ENCODE measurements at regions not wholly inside any gene's neighbourhood (a gene's known extent, or its start where the extent isn't known, plus 50 kb on each side); places are given as distances from the start of the nearest gene placed in this dataset.
"Not testable (repeated sequence)": the region's sequence is repeated elsewhere in the genome, so short reads cannot be mapped to it uniquely, and the experiment has no call there.

DNA sequence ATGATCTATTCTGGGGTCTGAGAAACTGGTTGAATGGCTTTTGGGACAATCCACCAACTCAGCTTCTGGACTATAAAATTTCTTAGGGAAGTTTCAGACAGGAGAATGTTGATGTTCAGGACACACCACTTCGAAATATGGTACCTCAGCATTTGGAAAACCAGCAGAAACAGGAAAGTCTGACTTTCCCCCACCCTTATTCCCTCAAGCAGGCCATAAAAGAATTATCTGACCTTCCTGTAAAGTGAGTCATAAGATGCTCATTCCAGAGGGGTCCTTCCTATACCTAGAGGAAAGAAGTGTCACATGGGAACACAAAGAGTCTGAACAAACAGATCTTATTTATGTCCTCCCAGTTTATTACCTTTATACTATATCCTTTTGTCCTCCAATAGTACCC lies 415.0 kb downstream of the CPS1 start:
- no peak for DNase-seq (ENCODE audit: unreplicated experiment)
- no peaks in the 10 kb centered on the region for H3K27me3 Mint-ChIP-seq (ENCODE audit: insufficient read depth, unreplicated experiment)
- no peak overlapping the region for H3K4me3 Mint-ChIP-seq (ENCODE audit: unreplicated experiment)
- no TSS peak for BruUV-seq (replicated peaks)
- H3K4me1 Mint-ChIP-seq (ENCODE audit: insufficient read depth, unreplicated experiment) = no peaks in the 10 kb centered on the region
- no peak overlapping the region for H3K27ac Mint-ChIP-seq (ENCODE audit: low read depth, unreplicated experiment)
- H3K36me3 Mint-ChIP-seq (ENCODE audit: insufficient read depth, unreplicated experiment) = no peaks in the 10 kb centered on the region
- CTCF ChIA-PET = no interaction called here
- no peaks in the 10 kb centered on the region for H3K9me3 Mint-ChIP-seq (ENCODE audit: unreplicated experiment)
- TF ChIP-seq, protein P1, sequence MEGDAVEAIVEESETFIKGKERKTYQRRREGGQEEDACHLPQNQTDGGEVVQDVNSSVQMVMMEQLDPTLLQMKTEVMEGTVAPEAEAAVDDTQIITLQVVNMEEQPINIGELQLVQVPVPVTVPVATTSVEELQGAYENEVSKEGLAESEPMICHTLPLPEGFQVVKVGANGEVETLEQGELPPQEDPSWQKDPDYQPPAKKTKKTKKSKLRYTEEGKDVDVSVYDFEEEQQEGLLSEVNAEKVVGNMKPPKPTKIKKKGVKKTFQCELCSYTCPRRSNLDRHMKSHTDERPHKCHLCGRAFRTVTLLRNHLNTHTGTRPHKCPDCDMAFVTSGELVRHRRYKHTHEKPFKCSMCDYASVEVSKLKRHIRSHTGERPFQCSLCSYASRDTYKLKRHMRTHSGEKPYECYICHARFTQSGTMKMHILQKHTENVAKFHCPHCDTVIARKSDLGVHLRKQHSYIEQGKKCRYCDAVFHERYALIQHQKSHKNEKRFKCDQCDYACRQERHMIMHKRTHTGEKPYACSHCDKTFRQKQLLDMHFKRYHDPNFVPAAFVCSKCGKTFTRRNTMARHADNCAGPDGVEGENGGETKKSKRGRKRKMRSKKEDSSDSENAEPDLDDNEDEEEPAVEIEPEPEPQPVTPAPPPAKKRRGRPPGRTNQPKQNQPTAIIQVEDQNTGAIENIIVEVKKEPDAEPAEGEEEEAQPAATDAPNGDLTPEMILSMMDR (IDR thresholded peaks at IDR 0.05; ENCODE audit: unreplicated experiment) = no peak
- intact Hi-C loops (cut with micrococcal nuclease) = no loop called here
- POLR2A ChIA-PET = no interaction called here

DNA sequence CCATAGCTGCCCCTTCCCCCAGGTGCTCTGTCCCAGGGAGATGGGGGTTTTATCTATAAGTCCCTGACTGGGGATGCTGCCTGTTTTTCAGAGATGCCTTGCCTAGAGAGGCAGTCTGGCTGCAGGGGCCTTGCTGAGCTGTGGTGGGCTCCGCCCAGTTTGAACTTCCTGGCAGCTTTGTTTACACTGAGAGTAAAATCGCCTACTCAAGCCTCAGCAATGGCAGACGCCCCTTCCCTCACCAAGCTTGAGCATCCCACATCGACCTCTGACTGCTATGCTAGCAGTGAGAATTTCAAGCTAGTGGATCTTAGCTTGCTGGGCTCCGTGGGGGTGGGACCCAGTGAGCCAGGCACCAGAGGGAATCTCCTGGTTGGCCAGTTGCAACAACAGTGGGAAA lies 430.4 kb downstream of the CPS1 start:
- BruUV-seq (replicated peaks); POLR2A ChIA-PET; H3K36me3 Mint-ChIP-seq (ENCODE audit: insufficient read depth, unreplicated experiment); H3K27me3 Mint-ChIP-seq (ENCODE audit: insufficient read depth, unreplicated experiment); DNase-seq (ENCODE audit: unreplicated experiment); H3K4me1 Mint-ChIP-seq (ENCODE audit: insufficient read depth, unreplicated experiment); H3K9me3 Mint-ChIP-seq (ENCODE audit: unreplicated experiment); H3K27ac Mint-ChIP-seq (ENCODE audit: low read depth, unreplicated experiment); H3K4me3 Mint-ChIP-seq (ENCODE audit: unreplicated experiment); intact Hi-C loops (cut with micrococcal nuclease); CTCF ChIA-PET: not testable (repeated sequence)

DNA sequence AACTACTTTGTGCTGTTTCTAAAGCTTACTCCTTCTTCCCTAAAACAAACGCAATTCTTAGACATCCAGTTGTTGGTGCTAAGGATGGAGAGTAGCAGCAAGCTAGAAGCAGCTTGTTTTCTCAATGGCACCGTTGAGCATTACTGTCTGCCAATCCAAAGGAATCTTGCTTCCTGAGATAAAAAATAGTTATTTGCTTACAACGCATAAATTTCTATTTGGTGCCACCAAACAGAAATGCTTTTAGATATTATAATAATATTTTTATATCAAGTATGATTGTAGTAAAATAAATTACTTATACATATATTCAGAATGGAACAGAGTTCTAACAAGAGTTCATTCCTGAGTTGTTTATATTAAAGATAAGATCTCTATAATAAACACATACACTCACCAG lies 434.7 kb downstream of the CPS1 start:
- CTCF ChIA-PET = no interaction called here

GRCh38 chr2:210994104-210994503 lies 437.7 kb downstream of the CPS1 start:
- ChIA-PET POLR2A (no interaction called here), CTCF (no interaction called here)
- TF ChIP-seq, protein P1 (IDR thresholded peaks at IDR 0.05; ENCODE audit: unreplicated experiment) = no peak
- Mint-ChIP-seq H3K27me3 (ENCODE audit: insufficient read depth, unreplicated experiment) (no peaks in the 10 kb centered on the region), H3K36me3 (ENCODE audit: insufficient read depth, unreplicated experiment) (no peaks in the 10 kb centered on the region), H3K9me3 (ENCODE audit: unreplicated experiment) (peaks cover 15% of the 10 kb centered on the region), H3K4me3 (ENCODE audit: unreplicated experiment) (no peak overlapping the region), H3K4me1 (ENCODE audit: insufficient read depth, unreplicated experiment) (no peaks in the 10 kb centered on the region), H3K27ac (ENCODE audit: low read depth, unreplicated experiment) (no peak overlapping the region)
- no TSS peak for BruUV-seq (replicated peaks)
- no peak for DNase-seq (ENCODE audit: unreplicated experiment)
- intact Hi-C loops (cut with micrococcal nuclease) = no loop called here

More for the DNA sequence above, 434.7 kb downstream of the CPS1 start:
- Mint-ChIP-seq H3K4me1 (ENCODE audit: insufficient read depth, unreplicated experiment) (no peaks in the 10 kb centered on the region), H3K36me3 (ENCODE audit: insufficient read depth, unreplicated experiment) (no peaks in the 10 kb centered on the region), H3K27me3 (ENCODE audit: insufficient read depth, unreplicated experiment) (no peaks in the 10 kb centered on the region), H3K27ac (ENCODE audit: low read depth, unreplicated experiment) (no peak overlapping the region), H3K4me3 (ENCODE audit: unreplicated experiment) (no peak overlapping the region), H3K9me3 (ENCODE audit: unreplicated experiment) (peaks cover 16% of the 10 kb centered on the region)
- TF ChIP-seq, protein P1 (IDR thresholded peaks at IDR 0.05; ENCODE audit: unreplicated experiment) = no peak
- no TSS peak for BruUV-seq (replicated peaks)
- DNase-seq (ENCODE audit: unreplicated experiment) = no peak
- POLR2A ChIA-PET = no interaction called here
- intact Hi-C loops (cut with micrococcal nuclease) = no loop called here

GRCh38 chr2:210997373-210997772 lies 441.0 kb downstream of the CPS1 start:
- intact Hi-C loops (cut with micrococcal nuclease) = no loop called here
- TF ChIP-seq, protein P1 (IDR thresholded peaks at IDR 0.05; ENCODE audit: unreplicated experiment) = no peak
- POLR2A ChIA-PET = no interaction called here
- CTCF ChIA-PET = no interaction called here
- Mint-ChIP-seq H3K27me3 (ENCODE audit: insufficient read depth, unreplicated experiment) (peaks cover 19% of the 10 kb centered on the region), H3K4me1 (ENCODE audit: insufficient read depth, unreplicated experiment) (no peaks in the 10 kb centered on the region), H3K4me3 (ENCODE audit: unreplicated experiment) (no peak overlapping the region), H3K9me3 (ENCODE audit: unreplicated experiment) (peaks cover 15% of the 10 kb centered on the region), H3K27ac (ENCODE audit: low read depth, unreplicated experiment) (no peak overlapping the region), H3K36me3 (ENCODE audit: insufficient read depth, unreplicated experiment) (no peaks in the 10 kb centered on the region)
- no peak for DNase-seq (ENCODE audit: unreplicated experiment)
- no TSS peak for BruUV-seq (replicated peaks)

Data from MCF 10A (cell line).